C4-2B (cell line): ENCODE measurements at regions not wholly inside any gene's neighbourhood (a gene's known extent, or its start where the extent isn't known, plus 50 kb on each side); places are given as distances from the start of the nearest gene placed in this dataset.

Experiments used
- H3K27ac ChIP-seq: fragments of 450-650 bp; 2 replicates; pipeline ENCODE4 v1.5.1; 2017
- CTCF ChIP-seq: fragments of 450-650 bp; conservative IDR thresholded peaks from 2 replicates; pipeline ENCODE4 v1.5.1; 2017; ENCODE audit warnings: mild to moderate bottlenecking
- ZFX ChIP-seq: fragments of 450-650 bp; IDR thresholded peaks from 2 replicates; pipeline ENCODE4 v1.6.1; 2017

GRCh38 chrX:113369056-113369455 lies 528.4 kb upstream of the AMOT start:
- no peak for TF ChIP-seq ZFX
- no peak for TF ChIP-seq CTCF
- no peak overlapping the region for H3K27ac ChIP-seq

GRCh38 chrX:113353134-113353533 lies 512.5 kb upstream of the AMOT start:
- TF ChIP-seq ZFX = no peak
- H3K27ac ChIP-seq = no peak overlapping the region

- H3K27ac ChIP-seq = no peak overlapping the region
- TF ChIP-seq ZFX = no peak
- TF ChIP-seq CTCF = no peak
Measured at GRCh38 chrX:113330416-113330815, 489.8 kb upstream of the AMOT start.

- no peak overlapping the region for H3K27ac ChIP-seq
- TF ChIP-seq ZFX = no peak
Measured at GRCh38 chrX:113315927-113316326, 475.3 kb upstream of the AMOT start.

GRCh38 chrX:113305496-113305895 lies 464.9 kb upstream of the AMOT start:
- no peak for TF ChIP-seq ZFX
- TF ChIP-seq CTCF = no peak
- H3K27ac ChIP-seq = no peak overlapping the region

GRCh38 chrX:113300580-113300979 lies 459.9 kb upstream of the AMOT start:
- no peak for TF ChIP-seq ZFX
- no peak for TF ChIP-seq CTCF
- no peak overlapping the region for H3K27ac ChIP-seq

- H3K27ac ChIP-seq = no peak overlapping the region
- no peak for TF ChIP-seq ZFX
- TF ChIP-seq CTCF = no peak
Measured at GRCh38 chrX:113297437-113297836, 456.8 kb upstream of the AMOT start.

- no peak overlapping the region for H3K27ac ChIP-seq
- TF ChIP-seq ZFX (no peak), CTCF (no peak)
Measured at GRCh38 chrX:113289503-113289902, 448.9 kb upstream of the AMOT start.

- H3K27ac ChIP-seq = no peak overlapping the region
- TF ChIP-seq ZFX (no peak), CTCF (no peak)
Measured at GRCh38 chrX:113287761-113288160, 447.1 kb upstream of the AMOT start.
